Caco-2 (cell line): ENCODE measurements at regions not wholly inside any gene's neighbourhood (a gene's known extent, or its start where the extent isn't known, plus 50 kb on each side); places are given as distances from the start of the nearest gene placed in this dataset.
"Not testable (repeated sequence)": the region's sequence is repeated elsewhere in the genome, so short reads cannot be mapped to it uniquely, and the experiment has no call there.

Source experiments
- BruUV-seq: library from RNA; stranded (reverse); fragments of 400-500 nt; replicated peaks from 2 replicates; lab custom pipeline; 2021; lab: Mats Ljungman, UMichigan
- CTCF ChIA-PET: fragments of 300-600 bp; sonication (Branson Sonifier 250); formaldehyde crosslinking; loops from one replicate; lab custom pipeline; 2022; ENCODE audit warnings: antibody characterized with exemption; lab: Charles Lee
- POLR2A ChIA-PET: fragments of 300-600 bp; sonication (Branson Sonifier 250); formaldehyde crosslinking; loops from one replicate; lab custom pipeline; 2022; ENCODE audit warnings: antibody characterized with exemption; lab: Charles Lee
- DNase-seq, 2 experiments: peaks; one replicate each; pipeline versions ENCODE4 v3.0.0 to v3.0.0-alpha.2; 2020 to 2022
- H3K27me3 ChIP-seq: replicated peaks from 2 replicates; pipeline ENCODE4 v1.6.0; 2011; ENCODE audit warnings: low read length; ENCODE audit not compliant: control insufficient read depth, insufficient read depth
- H3K36me3 ChIP-seq: 2 replicates; pipeline ENCODE4 v1.5.1; 2011; ENCODE audit warnings: low read length; ENCODE audit not compliant: control insufficient read depth, insufficient read depth
- H3K4me1 ChIP-seq: fragments of 250-450 bp; sonication (Bioruptor Pico); 2 replicates; pipeline ENCODE4 v1.5.1; 2020; ENCODE audit warnings: mild to moderate bottlenecking
- H3K4me3 ChIP-seq: 2 replicates; pipeline ENCODE4 v1.5.1; 2011; ENCODE audit warnings: low read depth, mild to moderate bottlenecking, control low read depth, low read length
- H3K9me3 ChIP-seq: fragments of 250-450 bp; sonication (Bioruptor Pico); 2 replicates; pipeline ENCODE4 v1.5.1; 2020; ENCODE audit warnings: mild to moderate bottlenecking, moderate library complexity
- H3K27ac Mint-ChIP-seq: one replicate; pipeline ENCODE4 v1.8.0; 2022; ENCODE audit warnings: mixed read lengths; ENCODE audit not compliant: unreplicated experiment
- H3K27me3 Mint-ChIP-seq: one replicate; pipeline ENCODE4 v1.8.0; 2022; ENCODE audit warnings: mixed read lengths; ENCODE audit not compliant: insufficient read depth, unreplicated experiment
- H3K36me3 Mint-ChIP-seq: one replicate; pipeline ENCODE4 v1.8.0; 2022; ENCODE audit warnings: mild to moderate bottlenecking, mixed read lengths; ENCODE audit not compliant: insufficient read depth, unreplicated experiment
- H3K4me1 Mint-ChIP-seq: one replicate; pipeline ENCODE4 v1.8.0; 2022; ENCODE audit warnings: low read depth, mixed read lengths; ENCODE audit not compliant: unreplicated experiment
- H3K4me3 Mint-ChIP-seq: one replicate; pipeline ENCODE4 v1.8.0; 2022; ENCODE audit warnings: mild to moderate bottlenecking, moderate library complexity, mixed read lengths; ENCODE audit not compliant: unreplicated experiment
- H3K9me3 Mint-ChIP-seq: one replicate; pipeline ENCODE4 v1.8.0; 2022; ENCODE audit warnings: mixed read lengths; ENCODE audit not compliant: unreplicated experiment
- CTCF ChIP-seq, 2 experiments: fragments of 200-600 bp in 1 of 2; IDR thresholded peaks; 1 replicate in 1 of 2; 2 replicates in 1 of 2; pipeline versions ENCODE4 v1.5.1 to v1.8.0; 2011 to 2022; ENCODE audit warnings: antibody characterized with exemption in 1 of 2, control low read depth in 1 of 2, inconsistent platforms in 1 of 2, low read depth in 1 of 2, low read length in 1 of 2, mild to moderate bottlenecking in 1 of 2, moderate library complexity in 1 of 2; ENCODE audit not compliant: insufficient read depth in 1 of 2, severe bottlenecking in 1 of 2, unreplicated experiment in 1 of 2
- intact Hi-C: fragments of 100-400 bp; cut with micrococcal nuclease; formaldehyde crosslinking; loops from one replicate; pipeline ENCODE4 v1.10.0; 2022; ENCODE audit not compliant: unreplicated experiment

DNA sequence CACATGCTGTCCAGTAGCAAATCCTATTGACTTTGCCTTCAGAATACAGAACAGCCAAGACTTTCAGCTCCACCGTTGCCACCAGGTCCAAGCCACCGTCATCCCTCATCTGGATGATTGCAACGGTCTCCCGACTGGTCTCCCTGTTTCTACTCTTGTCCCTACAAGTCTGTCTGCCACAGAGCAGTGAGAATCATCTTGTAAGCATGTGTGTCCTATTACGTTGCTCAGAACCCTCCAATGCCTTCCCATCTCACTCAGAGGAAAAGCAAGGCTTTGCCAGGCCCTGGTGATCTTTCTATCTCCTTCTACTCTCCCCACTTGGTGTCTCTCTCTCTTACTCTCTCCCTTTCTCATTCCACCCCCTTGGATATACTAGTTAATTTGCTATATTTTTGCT lies 76.7 kb upstream of the GDNF start:
- H3K36me3 Mint-ChIP-seq = no peaks in the 10 kb centered on the region
- no peaks in the 10 kb centered on the region for H3K4me1 Mint-ChIP-seq
- Histone ChIP-seq H3K27me3 (peaks cover 2% of the 10 kb centered on the region), H3K4me3 (no peak overlapping the region), H3K9me3 (no peaks in the 10 kb centered on the region), H3K4me1 (no peaks in the 10 kb centered on the region), H3K36me3 (no peaks in the 10 kb centered on the region)
- no peak overlapping the region for H3K4me3 Mint-ChIP-seq
- intact Hi-C loops = no loop called here
- peaks cover 16% of the 10 kb centered on the region for H3K27me3 Mint-ChIP-seq
- ChIA-PET CTCF (no interaction called here), POLR2A (no interaction called here)
- BruUV-seq = no TSS peak
- H3K9me3 Mint-ChIP-seq = no peaks in the 10 kb centered on the region
- DNase-seq = no peak
- H3K27ac Mint-ChIP-seq = no peak overlapping the region
- no peak for TF ChIP-seq CTCF (IDR thresholded peaks at IDR 0.05; ENCODE audit: insufficient read depth in 1 of 2, low read depth in 1 of 2, low read length in 1 of 2, severe bottlenecking in 1 of 2, unreplicated experiment in 1 of 2)

DNA sequence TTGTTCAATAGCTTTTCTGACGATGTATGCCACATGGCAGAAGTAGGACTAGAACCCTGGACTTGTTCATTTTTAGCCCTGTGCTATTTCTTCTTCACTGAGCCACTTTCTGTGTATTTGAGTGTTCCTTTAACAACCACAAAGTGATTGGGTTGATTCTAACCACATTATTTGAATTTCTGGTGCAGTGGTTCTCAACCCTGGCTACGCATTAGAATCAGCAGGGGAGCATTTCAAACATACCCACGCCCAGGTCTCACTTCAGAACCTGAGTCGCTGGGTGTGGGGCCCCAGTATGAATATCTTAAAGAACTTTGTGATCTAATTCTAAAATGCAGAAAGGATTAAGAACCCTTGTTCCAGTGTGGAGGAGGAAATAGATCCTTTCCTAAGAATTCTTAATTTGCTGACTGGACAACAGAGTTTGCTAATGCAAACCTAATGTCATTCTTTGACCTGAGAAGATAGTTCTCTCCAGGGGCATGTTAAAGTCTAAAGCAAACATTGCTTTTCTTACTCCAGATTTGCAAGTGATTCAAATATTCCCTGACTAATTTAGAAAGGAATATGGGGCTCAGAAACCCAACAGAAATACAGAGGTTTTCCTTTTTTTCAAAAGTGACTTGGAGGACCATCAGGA lies 75.4 kb upstream of the GDNF start:
- H3K9me3 ChIP-seq = no peaks in the 10 kb centered on the region
- H3K4me1 ChIP-seq = no peaks in the 10 kb centered on the region
- no TSS peak for BruUV-seq
- no peaks in the 10 kb centered on the region for H3K36me3 ChIP-seq
- no peak overlapping the region for H3K27ac Mint-ChIP-seq
- no peaks in the 10 kb centered on the region for H3K36me3 Mint-ChIP-seq
- ChIA-PET POLR2A (no interaction called here), CTCF (no interaction called here)
- TF ChIP-seq CTCF (IDR thresholded peaks at IDR 0.05; ENCODE audit: insufficient read depth in 1 of 2, low read depth in 1 of 2, low read length in 1 of 2, severe bottlenecking in 1 of 2, unreplicated experiment in 1 of 2) = no peak
- H3K4me3 Mint-ChIP-seq = no peak overlapping the region
- intact Hi-C loops = no loop called here
- H3K9me3 Mint-ChIP-seq = no peaks in the 10 kb centered on the region
- H3K4me1 Mint-ChIP-seq = no peaks in the 10 kb centered on the region
- H3K4me3 ChIP-seq = no peak overlapping the region
- peaks cover 2% of the 10 kb centered on the region for H3K27me3 ChIP-seq
- no peak for DNase-seq
- H3K27me3 Mint-ChIP-seq = peaks cover 13% of the 10 kb centered on the region

DNA sequence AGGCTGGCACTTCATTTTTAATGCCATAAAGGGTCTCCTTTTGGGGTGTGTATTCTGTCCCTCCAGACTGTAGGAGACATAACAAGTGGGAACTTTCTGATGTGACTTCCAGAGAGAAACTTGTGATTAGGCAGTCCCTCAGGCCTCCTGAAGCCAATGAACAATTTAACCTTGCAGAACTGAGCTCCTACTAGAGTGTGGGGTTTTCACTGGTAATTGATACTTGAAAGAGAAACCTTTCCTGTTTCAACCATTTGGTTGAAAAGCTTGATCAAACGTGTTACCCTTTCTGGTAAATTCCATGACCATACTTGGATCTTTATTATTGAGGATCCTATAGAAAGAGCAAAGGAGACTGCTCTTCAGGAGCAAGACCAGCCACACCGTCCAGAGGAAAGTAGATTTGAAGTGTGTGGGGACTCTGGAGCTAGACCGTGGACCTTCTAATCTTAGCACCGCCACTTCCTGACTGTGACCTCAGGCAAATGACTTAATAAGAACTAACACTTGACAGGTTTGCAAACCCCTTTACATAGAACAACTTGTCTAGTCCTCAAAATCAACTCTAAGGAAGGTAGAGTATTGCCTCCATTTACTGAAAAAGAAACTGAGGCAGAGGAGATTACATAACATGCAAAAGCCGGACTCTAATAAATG lies 69.9 kb upstream of the GDNF start:
- H3K36me3 ChIP-seq, H3K9me3 ChIP-seq, H3K4me3 ChIP-seq, H3K36me3 Mint-ChIP-seq, H3K4me1 ChIP-seq, CTCF ChIA-PET, H3K27ac Mint-ChIP-seq, H3K4me1 Mint-ChIP-seq, H3K27me3 Mint-ChIP-seq, H3K4me3 Mint-ChIP-seq, BruUV-seq, DNase-seq, H3K27me3 ChIP-seq, H3K9me3 Mint-ChIP-seq: not testable (repeated sequence)
- POLR2A ChIA-PET = interaction anchor here (0.6 kb wide), 1 partner anchor 17 kb away, joined by 4 read pairs; no protein-coding TSS in a partner anchor
- intact Hi-C loops = loop anchor here (10.0 kb wide), 1 partner anchor 285 kb away; no protein-coding TSS in a partner anchor
